ENCODE measurements at regions not wholly inside any gene's neighbourhood (a gene's known extent, or its start where the extent isn't known, plus 50 kb on each side); places are given as distances from the start of the nearest gene placed in this dataset.
"Not testable (repeated sequence)": the region's sequence is repeated elsewhere in the genome, so short reads cannot be mapped to it uniquely, and the experiment has no call there.

DNA sequence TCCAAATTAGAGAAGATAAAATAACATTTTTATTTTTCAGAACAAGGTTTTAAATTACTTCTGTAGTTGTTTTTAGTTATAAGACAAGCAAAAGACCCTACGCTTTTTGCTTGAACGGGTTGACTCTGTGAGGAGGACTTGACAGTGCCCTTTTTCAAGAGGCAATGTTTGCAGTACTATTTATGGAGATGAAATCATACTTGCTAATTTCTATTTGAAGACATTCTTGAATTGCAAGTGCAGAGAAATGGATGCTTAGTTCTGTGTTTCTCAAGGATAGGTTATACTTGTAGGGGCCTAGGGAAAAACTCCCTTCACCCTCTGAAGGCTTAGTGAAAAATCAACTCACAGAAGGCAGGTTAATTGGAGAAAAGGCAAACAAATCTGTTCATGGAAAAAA lies 1229.5 kb downstream of the REEP3 start:
- DNase-seq (ENCODE audit: low spot score) = no peak
- TF ChIP-seq, protein P1, sequence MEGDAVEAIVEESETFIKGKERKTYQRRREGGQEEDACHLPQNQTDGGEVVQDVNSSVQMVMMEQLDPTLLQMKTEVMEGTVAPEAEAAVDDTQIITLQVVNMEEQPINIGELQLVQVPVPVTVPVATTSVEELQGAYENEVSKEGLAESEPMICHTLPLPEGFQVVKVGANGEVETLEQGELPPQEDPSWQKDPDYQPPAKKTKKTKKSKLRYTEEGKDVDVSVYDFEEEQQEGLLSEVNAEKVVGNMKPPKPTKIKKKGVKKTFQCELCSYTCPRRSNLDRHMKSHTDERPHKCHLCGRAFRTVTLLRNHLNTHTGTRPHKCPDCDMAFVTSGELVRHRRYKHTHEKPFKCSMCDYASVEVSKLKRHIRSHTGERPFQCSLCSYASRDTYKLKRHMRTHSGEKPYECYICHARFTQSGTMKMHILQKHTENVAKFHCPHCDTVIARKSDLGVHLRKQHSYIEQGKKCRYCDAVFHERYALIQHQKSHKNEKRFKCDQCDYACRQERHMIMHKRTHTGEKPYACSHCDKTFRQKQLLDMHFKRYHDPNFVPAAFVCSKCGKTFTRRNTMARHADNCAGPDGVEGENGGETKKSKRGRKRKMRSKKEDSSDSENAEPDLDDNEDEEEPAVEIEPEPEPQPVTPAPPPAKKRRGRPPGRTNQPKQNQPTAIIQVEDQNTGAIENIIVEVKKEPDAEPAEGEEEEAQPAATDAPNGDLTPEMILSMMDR (IDR thresholded peaks at IDR 0.05; ENCODE audit: extremely low read depth, missing control alignments) = no peak

GRCh38 chr10:64753516-64753915 lies 1232.3 kb downstream of the REEP3 start:
- no peak for DNase-seq (ENCODE audit: low spot score)
- TF ChIP-seq, protein P1 (IDR thresholded peaks at IDR 0.05; ENCODE audit: extremely low read depth, missing control alignments) = no peak

- DNase-seq (ENCODE audit: low spot score) = no peak
- TF ChIP-seq, protein P1 (IDR thresholded peaks at IDR 0.05; ENCODE audit: extremely low read depth, missing control alignments) = no peak
Measured at GRCh38 chr10:64760371-64760770, 1239.2 kb downstream of the REEP3 start.

DNA sequence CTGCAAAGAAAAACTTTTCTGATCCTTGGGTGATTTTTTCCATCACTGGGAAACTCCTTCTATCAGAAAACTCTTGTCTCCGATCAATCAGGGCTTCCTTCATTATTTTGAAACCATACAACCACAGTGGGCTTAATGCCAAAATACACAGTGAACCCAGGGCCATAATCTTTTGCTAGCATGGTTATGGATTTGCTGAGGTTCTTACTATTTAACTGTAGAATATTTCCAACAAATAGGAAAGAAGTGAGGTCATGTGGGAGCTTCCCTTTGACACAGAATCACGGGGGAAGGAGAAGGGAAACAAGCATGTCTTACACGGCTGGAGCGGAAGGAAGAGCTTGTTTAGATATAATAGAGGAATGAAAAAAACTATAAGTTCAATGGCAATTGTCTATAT lies 1241.7 kb downstream of the REEP3 start:
- TF ChIP-seq, protein P1 (IDR thresholded peaks at IDR 0.05; ENCODE audit: extremely low read depth, missing control alignments) = no peak
- no peak for DNase-seq (ENCODE audit: low spot score)

DNA sequence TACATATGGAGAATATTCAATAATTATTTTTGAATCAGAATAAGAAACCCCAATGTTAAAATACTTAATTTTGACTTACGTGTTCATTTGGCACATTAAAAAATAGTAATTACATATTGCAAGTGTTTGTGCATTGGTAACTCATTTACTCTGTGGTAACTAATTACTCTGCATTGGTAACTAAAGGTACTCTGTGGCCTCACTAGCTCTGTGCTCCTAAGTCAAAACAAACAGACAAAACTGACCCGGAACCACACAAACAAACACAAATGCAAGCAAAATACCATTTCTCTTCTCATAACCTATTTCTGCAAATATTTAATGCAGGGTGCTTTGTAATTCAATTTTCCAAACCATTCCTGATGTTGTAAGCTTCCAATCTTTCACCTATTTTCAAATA lies 1244.3 kb downstream of the REEP3 start:
- no peak for DNase-seq (ENCODE audit: low spot score)
- TF ChIP-seq, protein P1 (IDR thresholded peaks at IDR 0.05; ENCODE audit: extremely low read depth, missing control alignments) = no peak

GRCh38 chr10:64771253-64772050 lies 1250.3 kb downstream of the REEP3 start:
- TF ChIP-seq, protein P1 (IDR thresholded peaks at IDR 0.05; ENCODE audit: extremely low read depth, missing control alignments) = no peak
- no peak for DNase-seq (ENCODE audit: low spot score)

GRCh38 chr10:64773357-64773756 lies 1252.2 kb downstream of the REEP3 start:
- TF ChIP-seq, protein P1 (IDR thresholded peaks at IDR 0.05; ENCODE audit: extremely low read depth, missing control alignments) = no peak
- DNase-seq (ENCODE audit: low spot score) = no peak

DNA sequence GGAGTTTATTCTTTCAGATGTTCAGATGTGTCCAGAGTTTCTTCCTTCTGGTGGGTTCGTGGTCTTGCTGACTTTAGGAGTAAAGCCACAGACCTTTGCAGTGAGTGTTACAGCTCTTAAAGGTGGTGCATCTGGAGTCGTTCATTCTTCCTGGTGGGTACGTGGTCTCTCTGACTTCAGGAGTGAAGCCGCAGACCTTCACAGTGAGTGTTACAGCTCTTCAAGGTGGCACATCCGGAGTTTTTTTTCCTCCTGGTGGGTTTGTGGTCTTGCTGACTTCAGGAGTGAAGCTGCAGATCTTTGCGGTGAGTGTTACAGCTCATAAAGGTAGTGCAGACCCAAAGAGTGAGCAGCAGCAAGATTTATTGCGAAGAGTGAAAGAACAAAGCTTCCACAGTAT lies 1263.2 kb downstream of the REEP3 start:
- not testable (repeated sequence) for DNase-seq (ENCODE audit: low spot score)

All from GM20000 (cell line).